CD14-positive monocyte (primary cell): ENCODE measurements at regions not wholly inside any gene's neighbourhood (a gene's known extent, or its start where the extent isn't known, plus 50 kb on each side); places are given as distances from the start of the nearest gene placed in this dataset.

ENCODE experiments used
- DNase-seq, 3 donors: peaks; one replicate each; pipeline ENCODE4 v3.0.0-alpha.2; 2011 to 2022
- H2AFZ ChIP-seq: 2 replicates; pipeline ENCODE4 v1.6.0; 2012; ENCODE audit warnings: mild to moderate bottlenecking, low read depth, low read length, inconsistent platforms; ENCODE audit not compliant: insufficient read depth, poor library complexity, severe bottlenecking
- H3K27ac ChIP-seq, 2 donors: 1 replicate in 1 of 2; 2 replicates in 1 of 2; pipeline ENCODE4 v1.5.1; 2012 to 2013; ENCODE audit warnings: low read length in 2 of 2, control low read depth in 1 of 2, inconsistent platforms in 1 of 2, low read depth in 1 of 2, mild to moderate bottlenecking in 1 of 2
- H3K27me3 ChIP-seq, 2 donors: one replicate each; pipeline versions ENCODE4 v1.6.0 to v1.6.1; 2011 to 2013; ENCODE audit warnings: low read length in 2 of 2; ENCODE audit not compliant: control insufficient read depth in 2 of 2, insufficient read depth in 2 of 2
- H3K36me3 ChIP-seq, 2 donors: replicated peaks in 1 of 2; 1 replicate in 1 of 2; 2 replicates in 1 of 2; pipeline versions ENCODE4 v1.5.1 to v1.6.1; 2012 to 2013; ENCODE audit warnings: low read length in 2 of 2, control low read depth in 1 of 2, inconsistent platforms in 1 of 2, mild to moderate bottlenecking in 1 of 2; ENCODE audit not compliant: insufficient read depth in 2 of 2, control insufficient read depth in 1 of 2
- H3K4me1 ChIP-seq, 2 donors: 1 replicate in 1 of 2; 2 replicates in 1 of 2; pipeline versions ENCODE4 v1.5.1 to v1.6.1; 2012 to 2013; ENCODE audit warnings: low read length in 2 of 2, control low read depth in 1 of 2, inconsistent platforms in 1 of 2, mild to moderate bottlenecking in 1 of 2, moderate library complexity in 1 of 2; ENCODE audit not compliant: insufficient read depth in 2 of 2, control insufficient read depth in 1 of 2
- H3K4me2 ChIP-seq: replicated peaks from 2 replicates; pipeline ENCODE3; 2012; ENCODE audit warnings: low read length, moderate library complexity, mild to moderate bottlenecking; ENCODE audit not compliant: poor library complexity, severe bottlenecking; ENCODE audit errors: extremely low read depth
- H3K4me3 ChIP-seq, 3 experiments: fragments of 200-600 bp in 1 of 3; sonication (generic) in 1 of 3; replicated peaks in 1 of 3; 1 replicate in 2 of 3; 2 replicates in 1 of 3; pipeline ENCODE4 v1.5.1; 2011 to 2013; ENCODE audit warnings: low read length in 3 of 3, mild to moderate bottlenecking in 3 of 3, control low read depth in 2 of 3, low read depth in 2 of 3, inconsistent platforms in 1 of 3, moderate library complexity in 1 of 3
- H3K79me2 ChIP-seq: 2 replicates; pipeline ENCODE4 v1.6.0; 2012; ENCODE audit warnings: mild to moderate bottlenecking, control low read depth, inconsistent platforms, low read length, moderate library complexity; ENCODE audit not compliant: insufficient read depth
- H3K9ac ChIP-seq: 2 replicates; pipeline ENCODE4 v1.6.0; 2017; ENCODE audit warnings: low read length, mild to moderate bottlenecking; ENCODE audit not compliant: insufficient read depth, poor library complexity, severe bottlenecking
- H3K9me3 ChIP-seq, 2 donors: replicated peaks in 1 of 2; 1 replicate in 1 of 2; 2 replicates in 1 of 2; pipeline versions ENCODE4 v1.5.1 to v1.6.1; 2012 to 2013; ENCODE audit warnings: low read length in 2 of 2, control low read depth in 1 of 2; ENCODE audit not compliant: control insufficient read depth in 1 of 2, insufficient read depth in 1 of 2
- H4K20me1 ChIP-seq: 2 replicates; pipeline ENCODE4 v1.6.0; 2012; ENCODE audit warnings: mild to moderate bottlenecking, low read length, control low read depth, moderate library complexity; ENCODE audit not compliant: insufficient read depth
- H3K27ac Mint-ChIP-seq, 7 donors: one replicate each; pipeline ENCODE4 v1.8.0; 2020; ENCODE audit warnings: mild to moderate bottlenecking in 7 of 7, mixed read lengths in 7 of 7, moderate library complexity in 6 of 7, inconsistent platforms in 2 of 7
- H3K27me3 Mint-ChIP-seq, 3 donors: one replicate each; pipeline ENCODE4 v1.8.0; 2021 to 2022; ENCODE audit warnings: low read depth in 3 of 3, mild to moderate bottlenecking in 3 of 3, mixed read lengths in 3 of 3, moderate library complexity in 3 of 3, inconsistent platforms in 1 of 3
- H3K36me3 Mint-ChIP-seq, 2 donors: one replicate each; pipeline ENCODE4 v1.8.0; 2020; ENCODE audit warnings: mixed read lengths in 2 of 2, inconsistent platforms in 1 of 2, mild to moderate bottlenecking in 1 of 2
- H3K4me1 Mint-ChIP-seq: one replicate; pipeline ENCODE4 v1.8.0; 2020; ENCODE audit warnings: mild to moderate bottlenecking, mixed read lengths
- H3K4me3 Mint-ChIP-seq, 2 donors: one replicate each; pipeline ENCODE4 v1.8.0; 2020; ENCODE audit warnings: mild to moderate bottlenecking in 2 of 2, mixed read lengths in 2 of 2, moderate library complexity in 1 of 2
- H3K9me3 Mint-ChIP-seq, 7 donors: one replicate each; pipeline ENCODE4 v1.8.0; 2020 to 2022; ENCODE audit warnings: mixed read lengths in 7 of 7, mild to moderate bottlenecking in 6 of 7, moderate library complexity in 6 of 7, inconsistent platforms in 2 of 7
- CTCF ChIP-seq: fragments of 200-600 bp; IDR thresholded peaks from one replicate; pipeline ENCODE4 v1.8.0; 2022; ENCODE audit warnings: antibody characterized with exemption, mild to moderate bottlenecking
- WGBS: methylation state at CpG from one replicate; pipeline ENCODE4 v1.1.5; 2013; ENCODE audit warnings: missing lambda C conversion rate; ENCODE audit not compliant: insufficient coverage; 5-methylcytosine and 5-hydroxymethylcytosine counted together
- intact Hi-C, 2 donors: fragments of 100-400 bp; cut with micrococcal nuclease; formaldehyde crosslinking; loops; one replicate each; pipeline versions ENCODE4 v1.15.0 to v1.15.1; 2023

- no peak for DNase-seq
- Histone ChIP-seq H2AFZ (no peak overlapping the region), H4K20me1 (no peaks in the 10 kb centered on the region), H3K79me2 (no peaks in the 10 kb centered on the region), H3K36me3 (no peaks in the 10 kb centered on the region), H3K4me2 (no peak overlapping the region), H3K9ac (no peak overlapping the region), H3K27ac (no peak overlapping the region), H3K9me3 (no peaks in the 10 kb centered on the region), H3K27me3 (no peaks in the 10 kb centered on the region), H3K4me1 (no peaks in the 10 kb centered on the region), H3K4me3 (no peak overlapping the region)
- peaks cover 0 to 2% (median 0%) of the 10 kb centered on the region in 7 donors for H3K9me3 Mint-ChIP-seq
- peaks cover 4 to 10% (median 4%) of the 10 kb centered on the region in 3 donors for H3K27me3 Mint-ChIP-seq
- TF ChIP-seq CTCF, result no peak
- no peaks in the 10 kb centered on the region for H3K36me3 Mint-ChIP-seq
- no peaks in the 10 kb centered on the region for H3K4me1 Mint-ChIP-seq
- no peak overlapping the region for H3K27ac Mint-ChIP-seq
- H3K4me3 Mint-ChIP-seq, result no peak overlapping the region
- intact Hi-C loops, result no loop called here
- no CpG with 5 or more reads among the region's 4 CpGs for WGBS
These were observed 267.1 kb downstream of the ICOS start for GRCh38 chr2:204203704-204204103.

- Histone ChIP-seq H3K4me1 (no peaks in the 10 kb centered on the region), H3K27me3 (no peaks in the 10 kb centered on the region), H3K27ac (no peak overlapping the region), H2AFZ (no peak overlapping the region), H4K20me1 (no peaks in the 10 kb centered on the region), H3K4me2 (no peak overlapping the region), H3K9me3 (no peaks in the 10 kb centered on the region), H3K4me3 (no peak overlapping the region), H3K79me2 (no peaks in the 10 kb centered on the region), H3K9ac (no peak overlapping the region), H3K36me3 (no peaks in the 10 kb centered on the region)
- WGBS, result 100% methylated on average over 1 of the region's 6 CpGs
- H3K4me1 Mint-ChIP-seq, result no peaks in the 10 kb centered on the region
- H3K27ac Mint-ChIP-seq, result peak overlapping the region in 1 of 7 donors; percentile 50
- no peak for TF ChIP-seq CTCF
- peak overlapping the region in 1 of 2 donors; percentile 12 for H3K4me3 Mint-ChIP-seq
- no peak for DNase-seq
- peaks cover 4 to 10% (median 4%) of the 10 kb centered on the region in 3 donors for H3K27me3 Mint-ChIP-seq
- H3K9me3 Mint-ChIP-seq, result peaks cover 0 to 2% (median 0%) of the 10 kb centered on the region in 7 donors
- intact Hi-C loops, result no loop called here
- H3K36me3 Mint-ChIP-seq, result no peaks in the 10 kb centered on the region
These were observed 268.5 kb downstream of the ICOS start for GRCh38 chr2:204205082-204205481.
